SK-N-SH (cell line): ENCODE measurements at regions not wholly inside any gene's neighbourhood (a gene's known extent, or its start where the extent isn't known, plus 50 kb on each side); places are given as distances from the start of the nearest gene placed in this dataset.

ENCODE experiments used
- CTCF ChIA-PET: fragments of 300-600, 350-600 bp; formaldehyde crosslinking; extraction: SDS; loops from one replicate; lab custom pipeline; 2021; lab: Yijun Ruan, JAX
- POLR2A ChIA-PET: fragments of 350-600 bp; sonication (Branson Sonifier 250); formaldehyde crosslinking; extraction: SDS; loops from one replicate; lab custom pipeline; 2020; ENCODE audit warnings: antibody characterized with exemption, inconsistent platforms; lab: Yijun Ruan, JAX
- DNase-seq: peaks from one replicate; pipeline ENCODE4 v3.0.0; 2012
- H2AFZ ChIP-seq: fragments of 200-600 bp; sonication (generic); 2 replicates; pipeline ENCODE4 v1.8.1; 2016; ENCODE audit warnings: antibody characterized with exemption, mild to moderate bottlenecking, low read depth
- H3F3A ChIP-seq: fragments of 200-600 bp; sonication (generic); replicated peaks from 2 replicates; pipeline ENCODE3; 2016; ENCODE audit warnings: antibody characterized with exemption, mild to moderate bottlenecking; ENCODE audit not compliant: insufficient read depth
- H3K27ac ChIP-seq, 2 experiments: fragments of 200-500 bp in 1 of 2; fragments of 200-600 bp in 1 of 2; sonication (Bioruptor generic) in 1 of 2; sonication (generic), shearing (Covaris generic) in 1 of 2; 2 replicates each; pipeline versions ENCODE4 v1.5.1 to v1.6.1; 2014 to 2016; ENCODE audit warnings: low read depth in 2 of 2, inconsistent platforms in 1 of 2, low read length in 1 of 2, mild to moderate bottlenecking in 1 of 2, mixed read lengths in 1 of 2
- H3K27me3 ChIP-seq: fragments of 200-600 bp; sonication (generic), shearing (Covaris generic); 2 replicates; pipeline ENCODE4 v1.6.1; 2016; ENCODE audit warnings: mixed run types; ENCODE audit not compliant: insufficient read depth
- H3K36me3 ChIP-seq, 2 experiments: fragments of 200-500 bp in 1 of 2; fragments of 200-600 bp in 1 of 2; sonication (Bioruptor generic) in 1 of 2; sonication (generic) in 1 of 2; replicated peaks in 1 of 2; 2 replicates each; pipeline versions ENCODE3 to v1.5.1; 2014 to 2016; ENCODE audit warnings: low read length in 1 of 2, mild to moderate bottlenecking in 1 of 2; ENCODE audit not compliant: insufficient read depth in 2 of 2, control insufficient read depth in 1 of 2
- H3K4me1 ChIP-seq, 2 experiments: fragments of 200-500 bp in 1 of 2; fragments of 200-600 bp in 1 of 2; sonication (Bioruptor generic) in 1 of 2; sonication (generic), shearing (Covaris generic) in 1 of 2; 2 replicates each; pipeline versions ENCODE4 v1.5.1 to v1.6.1; 2014 to 2016; ENCODE audit warnings: low read depth in 1 of 2, low read length in 1 of 2, mixed run types in 1 of 2; ENCODE audit not compliant: insufficient read depth in 2 of 2, control insufficient read depth in 1 of 2
- H3K4me2 ChIP-seq: fragments of 200-600 bp; sonication (generic), shearing (Covaris generic); 2 replicates; pipeline ENCODE4 v1.6.1; 2017; ENCODE audit warnings: mixed run types
- H3K4me3 ChIP-seq, 2 experiments: fragments of 200-500 bp in 1 of 2; fragments of 200-600 bp in 1 of 2; sonication (Bioruptor generic) in 1 of 2; sonication (generic), shearing (Covaris generic) in 1 of 2; 2 replicates each; pipeline versions ENCODE4 v1.5.1 to v1.8.1; 2014 to 2016; ENCODE audit warnings: low read depth in 2 of 2, inconsistent platforms in 1 of 2, low read length in 1 of 2, mild to moderate bottlenecking in 1 of 2, mixed read lengths in 1 of 2, moderate library complexity in 1 of 2
- H3K79me2 ChIP-seq: fragments of 200-600 bp; sonication (generic); 2 replicates; pipeline ENCODE4 v1.8.1; 2017; ENCODE audit warnings: mild to moderate bottlenecking; ENCODE audit not compliant: insufficient read depth
- H3K9ac ChIP-seq: fragments of 200-600 bp; sonication (generic); 2 replicates; pipeline ENCODE4 v1.6.1; 2017; ENCODE audit warnings: mixed run types
- H3K9me2 ChIP-seq: fragments of 200-600 bp; sonication (generic); 2 replicates; pipeline ENCODE4 v1.6.1; 2017; ENCODE audit warnings: mixed run types
- H3K9me3 ChIP-seq: fragments of 200-600 bp; sonication (generic); 2 replicates; pipeline ENCODE4 v1.6.1; 2017; ENCODE audit warnings: mixed run types, mild to moderate bottlenecking, moderate library complexity
- H4K20me1 ChIP-seq: fragments of 200-600 bp; sonication (generic); 2 replicates; pipeline ENCODE4 v1.6.1; 2017; ENCODE audit warnings: mild to moderate bottlenecking, mixed run types; ENCODE audit not compliant: insufficient read depth
- CHD2 ChIP-seq: fragments of 150-350 bp; IDR thresholded peaks from 2 replicates; pipeline ENCODE4 v1.6.1; 2018; ENCODE audit warnings: low read length; ENCODE audit not compliant: partially characterized antibody
- CTCF ChIP-seq: fragments of 200-600 bp; sonication (generic); IDR thresholded peaks from 2 replicates; pipeline ENCODE4 v1.6.1; 2017; ENCODE audit warnings: antibody characterized with exemption, mild to moderate bottlenecking, moderate library complexity
- EP300 ChIP-seq, 2 experiments: IDR thresholded peaks; 2 replicates each; pipeline versions ENCODE4 v1.4.0 to v1.6.1; 2012; ENCODE audit warnings: borderline replicate concordance in 1 of 2, low read depth in 1 of 2, low read length in 1 of 2
- FOXM1 ChIP-seq: IDR thresholded peaks from 2 replicates; pipeline ENCODE4 v1.4.0; 2012; ENCODE audit warnings: low read depth, mild to moderate bottlenecking
- JUND ChIP-seq: IDR thresholded peaks from 2 replicates; pipeline ENCODE4 v1.4.0; 2012
- MEF2A ChIP-seq: IDR thresholded peaks from 2 replicates; pipeline ENCODE4 v1.4.0; 2012; ENCODE audit warnings: low read depth, borderline replicate concordance
- MXI1 ChIP-seq: IDR thresholded peaks from 2 replicates; pipeline ENCODE4 v1.6.1; 2012; ENCODE audit warnings: mild to moderate bottlenecking, low read depth, low read length, improper control_type of control experiment
- NFIC ChIP-seq: IDR thresholded peaks from 2 replicates; pipeline ENCODE4 v1.4.0; 2012; ENCODE audit warnings: borderline replicate concordance
- NRF1 ChIP-seq: IDR thresholded peaks from 2 replicates; pipeline ENCODE4 v1.6.1; 2012; ENCODE audit warnings: low read depth, mild to moderate bottlenecking, low read length
- PBX3 ChIP-seq: IDR thresholded peaks from 2 replicates; pipeline ENCODE4; 2012
- RAD21 ChIP-seq: IDR thresholded peaks from 2 replicates; pipeline ENCODE4 v1.6.1; 2012; ENCODE audit warnings: mild to moderate bottlenecking, low read length
- RCOR1 ChIP-seq: fragments of 150-350 bp; IDR thresholded peaks from 2 replicates; pipeline ENCODE4 v1.6.1; 2017; ENCODE audit warnings: antibody characterized with exemption, low read length
- RFX5 ChIP-seq: IDR thresholded peaks from 2 replicates; pipeline ENCODE4 v1.6.1; 2012; ENCODE audit warnings: mild to moderate bottlenecking, improper control_type of control experiment, low read length
- RXRA ChIP-seq: IDR thresholded peaks from 2 replicates; pipeline ENCODE4 v1.4.0; 2012; ENCODE audit warnings: low read depth, mild to moderate bottlenecking, borderline replicate concordance
- SIN3A ChIP-seq: IDR thresholded peaks from 2 replicates; pipeline ENCODE4 v1.6.1; 2012; ENCODE audit warnings: low read depth, mild to moderate bottlenecking, low read length, moderate library complexity, borderline replicate concordance
- TAF1 ChIP-seq: IDR thresholded peaks from 2 replicates; pipeline ENCODE4 v1.6.1; 2012; ENCODE audit warnings: low read depth, mild to moderate bottlenecking, low read length, moderate library complexity, borderline replicate concordance
- TCF12 ChIP-seq: IDR thresholded peaks from 2 replicates; pipeline ENCODE4 v1.4.0; 2012
- TEAD4 ChIP-seq: IDR thresholded peaks from 2 replicates; pipeline ENCODE4 v1.4.0; 2012; ENCODE audit warnings: mild to moderate bottlenecking, borderline replicate concordance; ENCODE audit not compliant: insufficient read depth
- USF1 ChIP-seq: IDR thresholded peaks from 2 replicates; pipeline ENCODE4 v1.4.0; 2012; ENCODE audit warnings: low read depth, borderline replicate concordance
- WGBS: methylation state at CpG from one replicate; pipeline ENCODE4 v1.1.6; 2017; ENCODE audit warnings: low lambda C conversion rate; 5-methylcytosine and 5-hydroxymethylcytosine counted together
- TF ChIP-seq, protein P1 (sequence below): fragments of 150-350 bp; IDR thresholded peaks from 2 replicates; pipeline ENCODE4 v1.6.1; 2017; ENCODE audit warnings: antibody characterized with exemption, low read length, low read depth, borderline replicate concordance
- TF ChIP-seq, protein P2 (sequence below): fragments of 150-350 bp; IDR thresholded peaks from 2 replicates; pipeline ENCODE4 v1.6.1; 2016; ENCODE audit warnings: mild to moderate bottlenecking, low read depth, low read length

DNA sequence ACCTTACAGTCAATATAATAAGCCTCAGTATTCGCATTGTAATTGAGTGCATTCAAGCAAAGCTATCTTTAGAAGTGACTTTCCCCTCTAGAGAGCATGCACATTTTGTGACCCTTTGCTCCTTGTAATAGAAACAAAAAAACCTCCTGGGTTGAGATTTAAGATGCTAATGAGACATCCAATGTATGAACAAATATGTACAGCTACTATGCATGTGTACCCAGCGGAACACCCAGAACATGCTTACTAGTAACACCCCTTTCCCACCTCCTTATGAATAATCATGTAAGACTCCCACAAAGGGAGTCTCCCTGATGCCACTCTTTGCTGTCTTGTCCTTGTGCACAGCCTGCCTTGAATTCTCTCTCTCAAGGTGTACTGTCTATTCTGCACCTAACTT is 205.5 kb downstream of the PRR32 start:
- WGBS = 3% methylated on average over 2 of the region's 2 CpGs
- TF ChIP-seq PBX3 = no peak
- TF ChIP-seq CHD2 = no peak
- no peak for TF ChIP-seq RFX5
- no peak for TF ChIP-seq RCOR1
- no peak for TF ChIP-seq CTCF
- no peak for TF ChIP-seq JUND
- no peak for TF ChIP-seq SIN3A
- TF ChIP-seq, protein P1, sequence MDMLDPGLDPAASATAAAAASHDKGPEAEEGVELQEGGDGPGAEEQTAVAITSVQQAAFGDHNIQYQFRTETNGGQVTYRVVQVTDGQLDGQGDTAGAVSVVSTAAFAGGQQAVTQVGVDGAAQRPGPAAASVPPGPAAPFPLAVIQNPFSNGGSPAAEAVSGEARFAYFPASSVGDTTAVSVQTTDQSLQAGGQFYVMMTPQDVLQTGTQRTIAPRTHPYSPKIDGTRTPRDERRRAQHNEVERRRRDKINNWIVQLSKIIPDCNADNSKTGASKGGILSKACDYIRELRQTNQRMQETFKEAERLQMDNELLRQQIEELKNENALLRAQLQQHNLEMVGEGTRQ = no peak
- no peak for TF ChIP-seq TAF1
- no peak for TF ChIP-seq TCF12
- no peak for TF ChIP-seq RXRA
- Histone ChIP-seq H3K4me2 (no peak overlapping the region), H3K9me3 (no peaks in the 10 kb centered on the region), H4K20me1 (no peaks in the 10 kb centered on the region), H3F3A (no peaks in the 10 kb centered on the region), H3K4me1 (no peaks in the 10 kb centered on the region), H3K27ac (no peak overlapping the region), H3K36me3 (no peaks in the 10 kb centered on the region), H3K9me2 (no peaks in the 10 kb centered on the region), H3K27me3 (no peaks in the 10 kb centered on the region), H2AFZ (no peak overlapping the region), H3K9ac (no peak overlapping the region), H3K79me2 (no peaks in the 10 kb centered on the region), H3K4me3 (no peak overlapping the region)
- CTCF ChIA-PET = interaction anchor here (1.1 kb wide), 1 partner anchor 14 kb away, joined by 3 read pairs; no protein-coding TSS in a partner anchor
- DNase-seq = no peak
- POLR2A ChIA-PET = no interaction called here

DNA sequence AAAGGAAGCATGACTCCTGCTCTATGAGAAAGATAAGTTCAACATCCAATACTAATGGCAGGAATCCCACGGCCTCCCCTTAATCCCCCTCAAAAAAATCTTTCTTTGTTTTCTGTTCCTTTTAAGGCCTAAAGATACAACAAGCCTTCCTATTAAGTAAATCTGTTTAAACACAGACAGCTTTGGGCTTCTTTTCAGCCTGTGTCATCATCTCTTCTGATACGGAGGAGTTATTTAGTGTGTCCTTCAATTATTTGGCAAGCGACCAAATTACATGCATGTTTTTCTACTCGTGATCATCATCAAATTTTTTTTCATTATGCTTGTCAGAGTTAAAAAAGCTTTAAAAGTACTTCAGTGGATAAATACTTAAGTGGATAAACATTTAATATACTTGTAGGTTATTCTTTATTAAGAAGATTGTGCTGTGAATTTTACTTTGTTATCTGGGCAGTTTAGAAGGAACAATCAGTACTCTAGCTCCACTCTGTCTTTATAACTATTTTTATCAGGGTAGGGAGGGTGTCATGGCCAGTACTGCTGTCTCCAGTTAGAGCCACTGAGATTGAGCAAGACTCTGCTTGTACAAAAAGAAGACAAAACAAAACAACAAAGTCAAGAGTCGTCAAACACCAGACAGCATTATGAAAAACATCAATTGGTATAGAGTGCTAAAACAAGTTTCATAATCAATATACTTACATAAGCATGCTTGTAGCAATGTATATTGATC is 210.7 kb downstream of the PRR32 start:
- H3K9me2 ChIP-seq = no peaks in the 10 kb centered on the region
- H3K36me3 ChIP-seq = no peaks in the 10 kb centered on the region
- H3K27ac ChIP-seq = no peak overlapping the region
- under 1% methylated on average over 5 of the region's 5 CpGs for WGBS
- no peaks in the 10 kb centered on the region for H3K27me3 ChIP-seq
- ChIA-PET CTCF (interaction anchor here (1.2 kb wide), 1 partner anchor 8 kb away, joined by 3 read pairs; no protein-coding TSS in a partner anchor), POLR2A (no interaction called here)
- no peak overlapping the region for H3K9ac ChIP-seq
- no peak overlapping the region for H3K4me3 ChIP-seq
- no peaks in the 10 kb centered on the region for H3K9me3 ChIP-seq
- H2AFZ ChIP-seq = no peak overlapping the region
- H3K4me1 ChIP-seq = no peaks in the 10 kb centered on the region
- no peaks in the 10 kb centered on the region for H3K79me2 ChIP-seq
- H4K20me1 ChIP-seq = no peaks in the 10 kb centered on the region
- H3K4me2 ChIP-seq = no peak overlapping the region
- DNase-seq = no peak
- H3F3A ChIP-seq = no peaks in the 10 kb centered on the region
- TF ChIP-seq RAD21 (no peak), USF1 (no peak), NRF1 (no peak), SIN3A (no peak), MEF2A (no peak), TCF12 (no peak), FOXM1 (no peak), TEAD4 (no peak), NFIC (no peak), MXI1 (no peak), CHD2 (no peak), EP300 (IDR thresholded peaks at IDR 0.05; ENCODE audit: borderline replicate concordance in 1 of 2, low read depth in 1 of 2, low read length in 1 of 2) (no peak), RFX5 (no peak), RCOR1 (no peak)
- TF ChIP-seq, protein P1 = no peak
- TF ChIP-seq, protein P2, sequence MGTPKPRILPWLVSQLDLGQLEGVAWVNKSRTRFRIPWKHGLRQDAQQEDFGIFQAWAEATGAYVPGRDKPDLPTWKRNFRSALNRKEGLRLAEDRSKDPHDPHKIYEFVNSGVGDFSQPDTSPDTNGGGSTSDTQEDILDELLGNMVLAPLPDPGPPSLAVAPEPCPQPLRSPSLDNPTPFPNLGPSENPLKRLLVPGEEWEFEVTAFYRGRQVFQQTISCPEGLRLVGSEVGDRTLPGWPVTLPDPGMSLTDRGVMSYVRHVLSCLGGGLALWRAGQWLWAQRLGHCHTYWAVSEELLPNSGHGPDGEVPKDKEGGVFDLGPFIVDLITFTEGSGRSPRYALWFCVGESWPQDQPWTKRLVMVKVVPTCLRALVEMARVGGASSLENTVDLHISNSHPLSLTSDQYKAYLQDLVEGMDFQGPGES = no peak
